Transverse colon (tissue), 4 donors: ENCODE measurements at regions not wholly inside any gene's neighbourhood (a gene's known extent, or its start where the extent isn't known, plus 50 kb on each side); places are given as distances from the start of the nearest gene placed in this dataset.

Experiments used
- DNase-seq: peaks from one replicate; pipeline ENCODE4 v3.0.0-alpha.2; 2019
- H3K27ac ChIP-seq, 4 donors: fragments of 200-600 bp; sonication (generic); 2 replicates each; pipeline ENCODE4 v1.5.1; 2016 to 2018; ENCODE audit warnings: inconsistent platforms in 4 of 4
- H3K27me3 ChIP-seq: fragments of 200-600 bp; sonication (generic); 2 replicates; pipeline ENCODE4 v1.5.1; 2017; ENCODE audit warnings: inconsistent platforms
- H3K36me3 ChIP-seq, 4 donors: fragments of 200-600 bp; sonication (generic); 2 replicates each; pipeline ENCODE4 v1.5.1; 2017 to 2019; ENCODE audit warnings: inconsistent platforms in 4 of 4
- H3K4me1 ChIP-seq, 4 donors: fragments of 200-600 bp; sonication (generic); 2 replicates each; pipeline ENCODE4 v1.5.1; 2017 to 2020; ENCODE audit warnings: inconsistent platforms in 4 of 4
- H3K4me3 ChIP-seq, 4 donors: fragments of 200-600 bp; sonication (generic); 1 replicate in 1 of 4; 2 replicates in 3 of 4; pipeline versions ENCODE4 v1.5.1 to v1.6.1; 2017 to 2019; ENCODE audit warnings: inconsistent platforms in 4 of 4
- H3K9me3 ChIP-seq, 2 donors: fragments of 200-600 bp; sonication (generic); 2 replicates each; pipeline ENCODE4 v1.5.1; 2017 to 2019; ENCODE audit warnings: inconsistent platforms in 2 of 2
- EP300 ChIP-seq: sonication (generic); formaldehyde crosslinking; IDR thresholded peaks from one replicate; pipeline ENCODE4 v1.6.1; 2017; ENCODE audit warnings: antibody characterized with exemption, low read depth
- POLR2A ChIP-seq: fragments of 450-650 bp; IDR thresholded peaks from one replicate; pipeline ENCODE4 v1.6.1; 2016; ENCODE audit warnings: antibody characterized with exemption, mild to moderate bottlenecking, moderate library complexity
- POLR2AphosphoS5 ChIP-seq, 3 donors: sonication (generic); formaldehyde crosslinking; IDR thresholded peaks; one replicate each; pipeline ENCODE4 v1.6.1; 2016; ENCODE audit warnings: antibody characterized with exemption in 3 of 3
- WGBS, 2 donors: methylation state at CpG; one replicate each; pipeline ENCODE4 v1.1.5; 2018; ENCODE audit warnings: low coverage in 1 of 2; 5-methylcytosine and 5-hydroxymethylcytosine counted together
- in situ Hi-C, 4 donors: fragments of 200-750 bp; cut with MboI; loops; one replicate each; pipeline versions ENCODE4 v1.15.0 to v1.15.1; 2017; ENCODE audit warnings: low sequenced_read_pairs in 3 of 4, low pct_ligation_motif_present in 1 of 4, low pct_unique_long_range_greater_than_20kb in 1 of 4
- intact Hi-C: fragments of 100-400 bp; cut with DNase I; formaldehyde crosslinking; loops from one replicate; pipeline ENCODE4 v1.15.1; 2023; ENCODE audit warnings: low total_unique reads
- TF ChIP-seq, protein P1 (sequence below), 5 experiments: fragments of 200-600 bp in 3 of 5; fragments of 450-650 bp in 2 of 5; sonication (generic) in 3 of 5; IDR thresholded peaks; 1 replicate in 2 of 5; 2 replicates in 3 of 5; pipeline ENCODE4 v1.5.1; 2016 to 2017; ENCODE audit warnings: antibody characterized with exemption in 5 of 5, inconsistent platforms in 3 of 5, mild to moderate bottlenecking in 2 of 5, moderate library complexity in 1 of 5

DNA sequence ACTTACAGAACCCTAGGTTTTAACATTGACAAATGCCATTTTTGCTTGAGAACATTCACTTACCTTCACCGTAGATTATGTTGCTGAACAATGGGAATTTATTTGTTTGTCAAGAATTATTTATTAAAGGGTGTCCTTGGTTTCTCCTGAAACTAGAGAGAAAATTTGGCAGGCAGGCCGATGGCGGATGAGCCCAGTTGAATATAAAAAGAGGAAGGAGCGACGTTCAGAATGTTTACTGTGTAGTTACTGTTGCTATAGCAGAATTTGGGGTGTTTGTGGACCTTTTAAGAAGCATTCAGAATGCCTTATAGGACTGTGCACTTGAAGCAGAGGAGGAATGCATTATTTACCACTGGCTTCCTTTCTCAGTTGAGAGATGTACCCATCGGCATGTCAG lies 268.2 kb downstream of the CDH10 start:
- no peak overlapping the region for H3K4me3 ChIP-seq
- no peak overlapping the region for H3K27ac ChIP-seq
- intact Hi-C loops: no loop called here
- peaks cover 0 to 1% (median 0%) of the 10 kb centered on the region in 4 donors for H3K36me3 ChIP-seq
- TF ChIP-seq, protein P1, sequence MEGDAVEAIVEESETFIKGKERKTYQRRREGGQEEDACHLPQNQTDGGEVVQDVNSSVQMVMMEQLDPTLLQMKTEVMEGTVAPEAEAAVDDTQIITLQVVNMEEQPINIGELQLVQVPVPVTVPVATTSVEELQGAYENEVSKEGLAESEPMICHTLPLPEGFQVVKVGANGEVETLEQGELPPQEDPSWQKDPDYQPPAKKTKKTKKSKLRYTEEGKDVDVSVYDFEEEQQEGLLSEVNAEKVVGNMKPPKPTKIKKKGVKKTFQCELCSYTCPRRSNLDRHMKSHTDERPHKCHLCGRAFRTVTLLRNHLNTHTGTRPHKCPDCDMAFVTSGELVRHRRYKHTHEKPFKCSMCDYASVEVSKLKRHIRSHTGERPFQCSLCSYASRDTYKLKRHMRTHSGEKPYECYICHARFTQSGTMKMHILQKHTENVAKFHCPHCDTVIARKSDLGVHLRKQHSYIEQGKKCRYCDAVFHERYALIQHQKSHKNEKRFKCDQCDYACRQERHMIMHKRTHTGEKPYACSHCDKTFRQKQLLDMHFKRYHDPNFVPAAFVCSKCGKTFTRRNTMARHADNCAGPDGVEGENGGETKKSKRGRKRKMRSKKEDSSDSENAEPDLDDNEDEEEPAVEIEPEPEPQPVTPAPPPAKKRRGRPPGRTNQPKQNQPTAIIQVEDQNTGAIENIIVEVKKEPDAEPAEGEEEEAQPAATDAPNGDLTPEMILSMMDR (IDR thresholded peaks at IDR 0.05): no peak
- 51 to 70% methylated on average over 5 to 6 of the region's 6 CpGs for WGBS, 2 donors
- no peak for DNase-seq
- in situ Hi-C loops: no loop called here
- no peaks in the 10 kb centered on the region for H3K9me3 ChIP-seq
- H3K27me3 ChIP-seq: no peaks in the 10 kb centered on the region
- no peaks in the 10 kb centered on the region for H3K4me1 ChIP-seq

DNA sequence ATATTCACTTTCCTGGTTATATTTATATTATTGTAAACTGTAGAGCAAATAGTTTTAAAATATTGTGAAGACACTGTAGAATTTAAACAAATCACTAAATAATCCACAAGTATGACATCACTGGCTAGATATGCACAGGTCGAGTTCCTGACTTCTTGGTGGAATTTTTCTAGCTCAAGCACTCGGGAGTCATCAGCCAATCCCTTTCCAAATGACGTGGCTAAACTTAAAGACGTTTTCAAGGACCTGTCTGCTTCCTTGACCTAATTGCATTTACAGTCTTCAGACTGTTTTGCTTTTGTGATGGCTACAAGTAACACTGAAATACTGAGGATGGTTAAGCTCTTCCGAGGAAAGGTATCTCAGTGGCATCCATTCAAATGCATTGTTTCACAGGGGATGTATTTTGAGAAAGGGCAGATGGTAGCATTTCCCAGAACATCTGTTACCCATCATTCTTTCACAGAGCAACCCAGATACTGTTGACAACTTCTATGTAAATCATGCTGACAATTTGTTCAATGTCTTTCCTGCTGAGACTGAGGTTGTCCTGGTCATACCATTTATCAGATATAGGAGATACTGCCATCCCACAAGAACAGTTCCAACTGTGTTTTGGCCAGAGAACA lies 262.8 kb downstream of the CDH10 start:
- Histone ChIP-seq H3K4me3 (no peak overlapping the region), H3K36me3 (no peaks in the 10 kb centered on the region), H3K4me1 (no peaks in the 10 kb centered on the region), H3K9me3 (no peaks in the 10 kb centered on the region), H3K27me3 (no peaks in the 10 kb centered on the region), H3K27ac (no peak overlapping the region)
- no peak for TF ChIP-seq POLR2A
- TF ChIP-seq, protein P1 (IDR thresholded peaks at IDR 0.05): no peak
- no peak for TF ChIP-seq POLR2AphosphoS5 (IDR thresholded peaks at IDR 0.05)
- no peak for TF ChIP-seq EP300
- DNase-seq: no peak
- intact Hi-C loops: no loop called here
- 28 to 30% methylated on average over 2 to 5 of the region's 5 CpGs for WGBS, 2 donors
- in situ Hi-C loops: no loop called here

DNA sequence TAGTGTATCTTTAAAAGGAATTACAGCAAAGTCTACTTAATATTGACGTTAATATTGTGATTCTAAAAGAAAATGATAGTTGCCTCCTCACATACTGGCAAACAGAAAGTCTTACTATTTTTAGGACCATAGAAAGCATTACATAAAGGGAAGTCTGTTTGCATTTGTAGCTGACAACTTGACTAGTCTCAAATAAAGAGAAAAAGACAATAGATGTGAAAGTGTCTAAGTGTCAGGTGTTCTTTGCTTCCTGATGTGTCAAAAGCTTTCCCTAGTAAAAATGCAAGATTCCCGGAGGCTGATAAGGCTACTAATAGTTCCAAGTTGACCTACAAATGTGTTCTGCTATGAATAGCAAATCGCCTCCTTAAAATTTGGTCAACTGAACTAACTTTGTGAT lies 259.7 kb downstream of the CDH10 start:
- Histone ChIP-seq H3K4me3 (no peak overlapping the region), H3K27ac (no peak overlapping the region), H3K9me3 (no peaks in the 10 kb centered on the region), H3K36me3 (no peaks in the 10 kb centered on the region), H3K27me3 (no peaks in the 10 kb centered on the region), H3K4me1 (no peaks in the 10 kb centered on the region)
- DNase-seq: no peak
- in situ Hi-C loops: no loop called here
- intact Hi-C loops: no loop called here
- WGBS, 2 donors: 58 to 73% methylated on average over 3 of the region's 3 CpGs
- no peak for TF ChIP-seq EP300
- no peak for TF ChIP-seq POLR2A
- TF ChIP-seq POLR2AphosphoS5 (IDR thresholded peaks at IDR 0.05): no peak
- TF ChIP-seq, protein P1 (IDR thresholded peaks at IDR 0.05): no peak

DNA sequence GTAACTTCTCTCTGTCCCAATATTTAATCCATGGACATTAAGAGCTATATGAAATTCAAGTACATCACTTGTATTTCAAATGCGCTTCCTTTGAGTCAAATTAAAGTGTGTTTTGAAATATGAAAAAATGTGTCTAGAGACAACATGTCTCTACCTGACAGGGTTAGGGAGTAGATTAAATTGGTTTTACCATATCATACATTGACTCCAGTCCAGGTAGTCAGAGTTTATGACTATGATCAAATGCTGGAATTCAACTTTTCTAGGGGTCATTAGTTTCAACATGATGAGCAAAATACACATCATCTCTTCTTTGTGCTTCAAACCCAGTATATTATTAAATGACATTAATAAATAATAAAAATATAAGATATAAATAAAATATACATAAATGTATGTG lies 259.2 kb downstream of the CDH10 start:
- in situ Hi-C loops (no loop called here), intact Hi-C loops (no loop called here)
- H3K27me3 ChIP-seq: no peaks in the 10 kb centered on the region
- no peak for DNase-seq
- H3K9me3 ChIP-seq: no peaks in the 10 kb centered on the region
- H3K4me3 ChIP-seq: no peak overlapping the region
- TF ChIP-seq EP300: no peak
- TF ChIP-seq, protein P1 (IDR thresholded peaks at IDR 0.05): no peak
- no peaks in the 10 kb centered on the region for H3K36me3 ChIP-seq
- WGBS, 2 donors: 96 to 100% methylated on average over 1 of the region's 1 CpG
- no peak overlapping the region for H3K27ac ChIP-seq
- no peaks in the 10 kb centered on the region for H3K4me1 ChIP-seq
